ENCODE measurements at regions not wholly inside any gene's neighbourhood (a gene's known extent, or its start where the extent isn't known, plus 50 kb on each side); places are given as distances from the start of the nearest gene placed in this dataset.

DNA sequence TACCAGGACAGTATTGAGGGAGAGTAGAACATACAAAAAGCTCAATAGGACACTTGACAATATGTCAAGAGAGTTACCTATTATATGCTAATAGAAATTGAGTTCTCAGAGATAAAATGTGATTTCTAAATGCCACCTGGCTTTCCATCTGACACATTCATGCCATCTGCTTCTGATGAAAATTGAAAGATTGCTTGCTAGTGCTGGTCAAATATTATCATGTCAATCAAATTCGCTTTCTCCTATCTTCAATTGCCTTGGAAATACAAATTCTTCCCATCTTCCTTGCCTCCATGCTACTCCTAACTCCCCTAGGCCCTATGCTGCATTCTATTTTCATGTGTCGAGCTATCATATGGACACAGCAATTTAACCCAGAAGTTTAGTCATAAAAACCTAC, 1076.9 kb downstream of the ARAP2 start:
- Histone ChIP-seq H3K9me2 (replicated peaks; ENCODE audit: low read length) (no peaks in the 10 kb centered on the region), H3K4me1 (ENCODE audit: insufficient read depth, low read length) (no peaks in the 10 kb centered on the region), H3K4me2 (ENCODE audit: low read length) (no peak overlapping the region), H3K27me3 (ENCODE audit: low read length) (no peaks in the 10 kb centered on the region), H3K36me3 (ENCODE audit: low read depth, low read length) (no peaks in the 10 kb centered on the region), H2AFZ (ENCODE audit: low read length) (no peak overlapping the region), H3K9me3 (ENCODE audit: low read length) (no peaks in the 10 kb centered on the region), H3K4me3 (ENCODE audit: low read length) (no peak overlapping the region), H3F3A (ENCODE audit: low read length, unreplicated experiment) (no peaks in the 10 kb centered on the region), H3K79me2 (ENCODE audit: low read length) (no peaks in the 10 kb centered on the region), H4K20me1 (ENCODE audit: low read length) (no peaks in the 10 kb centered on the region), H3K27ac (ENCODE audit: low read length) (no peak overlapping the region), H3K9ac (ENCODE audit: low read length) (no peak overlapping the region)
- TF ChIP-seq, protein P1, sequence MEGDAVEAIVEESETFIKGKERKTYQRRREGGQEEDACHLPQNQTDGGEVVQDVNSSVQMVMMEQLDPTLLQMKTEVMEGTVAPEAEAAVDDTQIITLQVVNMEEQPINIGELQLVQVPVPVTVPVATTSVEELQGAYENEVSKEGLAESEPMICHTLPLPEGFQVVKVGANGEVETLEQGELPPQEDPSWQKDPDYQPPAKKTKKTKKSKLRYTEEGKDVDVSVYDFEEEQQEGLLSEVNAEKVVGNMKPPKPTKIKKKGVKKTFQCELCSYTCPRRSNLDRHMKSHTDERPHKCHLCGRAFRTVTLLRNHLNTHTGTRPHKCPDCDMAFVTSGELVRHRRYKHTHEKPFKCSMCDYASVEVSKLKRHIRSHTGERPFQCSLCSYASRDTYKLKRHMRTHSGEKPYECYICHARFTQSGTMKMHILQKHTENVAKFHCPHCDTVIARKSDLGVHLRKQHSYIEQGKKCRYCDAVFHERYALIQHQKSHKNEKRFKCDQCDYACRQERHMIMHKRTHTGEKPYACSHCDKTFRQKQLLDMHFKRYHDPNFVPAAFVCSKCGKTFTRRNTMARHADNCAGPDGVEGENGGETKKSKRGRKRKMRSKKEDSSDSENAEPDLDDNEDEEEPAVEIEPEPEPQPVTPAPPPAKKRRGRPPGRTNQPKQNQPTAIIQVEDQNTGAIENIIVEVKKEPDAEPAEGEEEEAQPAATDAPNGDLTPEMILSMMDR (conservative IDR thresholded peaks at IDR 0.05; ENCODE audit: low read depth, low read length): no peak
- TF ChIP-seq EZH2phosphoT487 (IDR thresholded peaks at IDR 0.05; ENCODE audit: borderline replicate concordance, low read length): no peak
- TF ChIP-seq EZH2 (IDR thresholded peaks at IDR 0.05; ENCODE audit: low read length, unreplicated experiment): no peak
- intact Hi-C loops (cut with micrococcal nuclease): no loop called here
- CTCF ChIA-PET: interaction anchor here (0.7 kb wide), 1 partner anchor 272 kb away, joined by 3 read pairs; no protein-coding TSS in a partner anchor
- no TSS peak for BruUV-seq (replicated peaks)
- ATAC-seq: no peak
- POLR2A ChIA-PET (ENCODE audit: unreplicated experiment): no interaction called here
- no peak for DNase-seq

DNA sequence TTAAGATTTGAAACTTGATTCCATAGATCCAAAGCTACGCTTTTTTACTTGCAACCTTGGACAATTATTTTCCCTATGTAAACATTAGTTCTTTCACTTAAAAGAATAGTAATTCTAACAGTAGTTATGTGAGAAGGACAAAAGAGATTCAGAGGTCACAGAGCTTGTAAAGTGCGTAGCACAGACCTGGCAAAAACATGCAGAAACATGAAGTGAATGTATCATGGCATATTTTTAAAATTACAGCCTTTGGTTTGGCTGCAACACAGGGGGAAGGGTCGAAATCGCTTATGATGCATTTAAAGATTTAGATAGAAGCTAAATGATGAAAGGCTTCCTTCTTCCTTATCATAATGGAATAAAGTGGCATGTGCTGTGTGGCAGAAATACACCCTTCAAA, 1068.8 kb downstream of the ARAP2 start:
- Histone ChIP-seq H3K27ac (ENCODE audit: low read length) (no peak overlapping the region), H3K36me3 (ENCODE audit: low read depth, low read length) (no peaks in the 10 kb centered on the region), H3K4me1 (ENCODE audit: insufficient read depth, low read length) (no peaks in the 10 kb centered on the region), H3K4me3 (ENCODE audit: low read length) (no peak overlapping the region), H3K9me2 (replicated peaks; ENCODE audit: low read length) (no peaks in the 10 kb centered on the region), H3K4me2 (ENCODE audit: low read length) (no peak overlapping the region), H4K20me1 (ENCODE audit: low read length) (no peaks in the 10 kb centered on the region), H3K9me3 (ENCODE audit: low read length) (no peaks in the 10 kb centered on the region), H2AFZ (ENCODE audit: low read length) (no peak overlapping the region), H3F3A (ENCODE audit: low read length, unreplicated experiment) (no peaks in the 10 kb centered on the region), H3K79me2 (ENCODE audit: low read length) (no peaks in the 10 kb centered on the region), H3K9ac (ENCODE audit: low read length) (no peak overlapping the region), H3K27me3 (ENCODE audit: low read length) (no peaks in the 10 kb centered on the region)
- ATAC-seq: no peak
- ChIA-PET CTCF (no interaction called here), POLR2A (ENCODE audit: unreplicated experiment) (no interaction called here)
- DNase-seq: no peak
- TF ChIP-seq EZH2 (IDR thresholded peaks at IDR 0.05; ENCODE audit: low read length, unreplicated experiment) (no peak), EZH2phosphoT487 (IDR thresholded peaks at IDR 0.05; ENCODE audit: borderline replicate concordance, low read length) (no peak)
- TF ChIP-seq, protein P1 (conservative IDR thresholded peaks at IDR 0.05; ENCODE audit: low read depth, low read length): no peak
- intact Hi-C loops (cut with micrococcal nuclease): no loop called here
- no TSS peak for BruUV-seq (replicated peaks)

DNA sequence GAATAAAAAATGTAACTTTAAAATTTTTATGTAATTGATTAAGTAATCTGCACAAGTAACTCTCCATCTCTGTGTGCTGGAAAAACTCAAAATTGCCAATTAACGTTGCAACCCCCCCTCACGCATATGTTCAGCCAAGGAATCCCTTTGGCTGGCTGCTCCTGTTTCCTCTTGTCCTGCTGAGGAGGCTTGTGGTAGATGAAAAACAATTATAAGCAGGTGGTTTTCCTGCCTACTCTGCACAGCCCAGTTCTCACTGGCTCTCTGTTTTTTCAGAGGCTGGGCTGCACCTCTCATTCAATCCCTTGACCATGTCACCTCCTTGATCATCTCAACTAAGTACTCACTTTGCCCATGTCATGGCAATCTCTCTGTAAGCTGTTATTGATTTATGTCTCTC, 1068.4 kb downstream of the ARAP2 start:
- BruUV-seq (replicated peaks): no TSS peak
- no peak for DNase-seq

More for the DNA sequence above, 1068.4 kb downstream of the ARAP2 start:
- Histone ChIP-seq H2AFZ (ENCODE audit: low read length) (no peak overlapping the region), H3K4me2 (ENCODE audit: low read length) (no peak overlapping the region), H3K4me1 (ENCODE audit: insufficient read depth, low read length) (no peaks in the 10 kb centered on the region), H3K36me3 (ENCODE audit: low read depth, low read length) (no peaks in the 10 kb centered on the region), H3K9me3 (ENCODE audit: low read length) (no peaks in the 10 kb centered on the region), H3K4me3 (ENCODE audit: low read length) (no peak overlapping the region), H3F3A (ENCODE audit: low read length, unreplicated experiment) (no peaks in the 10 kb centered on the region), H3K27ac (ENCODE audit: low read length) (no peak overlapping the region), H3K27me3 (ENCODE audit: low read length) (no peaks in the 10 kb centered on the region), H4K20me1 (ENCODE audit: low read length) (no peaks in the 10 kb centered on the region), H3K9ac (ENCODE audit: low read length) (no peak overlapping the region), H3K79me2 (ENCODE audit: low read length) (no peaks in the 10 kb centered on the region), H3K9me2 (replicated peaks; ENCODE audit: low read length) (no peaks in the 10 kb centered on the region)
- TF ChIP-seq, protein P1 (conservative IDR thresholded peaks at IDR 0.05; ENCODE audit: low read depth, low read length): no peak
- TF ChIP-seq EZH2 (IDR thresholded peaks at IDR 0.05; ENCODE audit: low read length, unreplicated experiment): no peak
- no peak for TF ChIP-seq EZH2phosphoT487 (IDR thresholded peaks at IDR 0.05; ENCODE audit: borderline replicate concordance, low read length)
- ATAC-seq: no peak
- ChIA-PET POLR2A (ENCODE audit: unreplicated experiment) (no interaction called here), CTCF (no interaction called here)
- intact Hi-C loops (cut with micrococcal nuclease): no loop called here
